ENCODE measurements at regions not wholly inside any gene's neighbourhood (a gene's known extent, or its start where the extent isn't known, plus 50 kb on each side); places are given as distances from the start of the nearest gene placed in this dataset.

GRCh38 chr12:92244036-92244435, 98.4 kb upstream of the BTG1 start:
- H3K27ac ChIP-seq = peak overlapping the region in 1 of 3 donors; percentile 56
- DNase-seq = no peak

DNA sequence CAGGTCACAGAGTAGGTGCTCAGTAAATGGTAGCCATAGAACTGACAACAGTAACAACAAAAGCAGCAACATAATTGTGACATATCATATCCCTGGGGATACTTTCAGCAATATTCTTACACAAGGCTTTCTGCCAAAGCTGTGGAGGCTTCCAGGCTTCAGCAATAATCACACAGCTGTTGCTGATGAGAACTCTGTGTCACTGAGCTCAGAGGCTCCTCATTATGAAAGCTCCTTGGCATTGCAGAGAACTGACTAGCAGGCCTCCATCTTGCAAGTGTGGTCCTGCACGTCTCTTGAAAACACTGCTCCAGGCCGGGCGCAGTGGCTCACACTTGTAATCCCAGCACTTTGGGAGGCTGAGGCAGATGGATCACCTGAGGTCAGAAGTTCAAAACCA, 97.3 kb upstream of the BTG1 start:
- TF ChIP-seq, protein P1, sequence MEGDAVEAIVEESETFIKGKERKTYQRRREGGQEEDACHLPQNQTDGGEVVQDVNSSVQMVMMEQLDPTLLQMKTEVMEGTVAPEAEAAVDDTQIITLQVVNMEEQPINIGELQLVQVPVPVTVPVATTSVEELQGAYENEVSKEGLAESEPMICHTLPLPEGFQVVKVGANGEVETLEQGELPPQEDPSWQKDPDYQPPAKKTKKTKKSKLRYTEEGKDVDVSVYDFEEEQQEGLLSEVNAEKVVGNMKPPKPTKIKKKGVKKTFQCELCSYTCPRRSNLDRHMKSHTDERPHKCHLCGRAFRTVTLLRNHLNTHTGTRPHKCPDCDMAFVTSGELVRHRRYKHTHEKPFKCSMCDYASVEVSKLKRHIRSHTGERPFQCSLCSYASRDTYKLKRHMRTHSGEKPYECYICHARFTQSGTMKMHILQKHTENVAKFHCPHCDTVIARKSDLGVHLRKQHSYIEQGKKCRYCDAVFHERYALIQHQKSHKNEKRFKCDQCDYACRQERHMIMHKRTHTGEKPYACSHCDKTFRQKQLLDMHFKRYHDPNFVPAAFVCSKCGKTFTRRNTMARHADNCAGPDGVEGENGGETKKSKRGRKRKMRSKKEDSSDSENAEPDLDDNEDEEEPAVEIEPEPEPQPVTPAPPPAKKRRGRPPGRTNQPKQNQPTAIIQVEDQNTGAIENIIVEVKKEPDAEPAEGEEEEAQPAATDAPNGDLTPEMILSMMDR (IDR thresholded peaks at IDR 0.05) = no peak
- intact Hi-C loops (cut with DNase I) = no loop called here
- H3K27me3 ChIP-seq = no peaks in the 10 kb centered on the region
- DNase-seq = no peak
- H3K27ac ChIP-seq = peak overlapping the region in 1 of 3 donors; percentile 56
- WGBS, 2 donors = 92 to 100% methylated on average over 3 of the region's 3 CpGs
- H3K36me3 ChIP-seq = no peaks in the 10 kb centered on the region
- no peaks in the 10 kb centered on the region for H3K4me1 ChIP-seq
- no peak overlapping the region for H3K4me3 ChIP-seq (replicated peaks in 1 of 3)
- no peaks in the 10 kb centered on the region for H3K9me3 ChIP-seq

More at GRCh38 chr12:92244036-92244435, 98.4 kb upstream of the BTG1 start:
- Histone ChIP-seq H3K4me3 (replicated peaks in 1 of 3) (no peak overlapping the region), H3K4me1 (no peaks in the 10 kb centered on the region), H3K27me3 (no peaks in the 10 kb centered on the region), H3K36me3 (no peaks in the 10 kb centered on the region), H3K9me3 (no peaks in the 10 kb centered on the region)
- 66 to 72% methylated on average over 3 of the region's 3 CpGs for WGBS, 2 donors
- TF ChIP-seq, protein P1 (IDR thresholded peaks at IDR 0.05) = no peak
- no peak for TF ChIP-seq POLR2A (IDR thresholded peaks at IDR 0.05)
- intact Hi-C loops (cut with DNase I) = no loop called here

- Histone ChIP-seq H3K4me3 (replicated peaks in 1 of 3) (no peak overlapping the region), H3K36me3 (no peaks in the 10 kb centered on the region), H3K27ac (no peak overlapping the region), H3K27me3 (no peaks in the 10 kb centered on the region), H3K4me1 (no peaks in the 10 kb centered on the region), H3K9me3 (no peaks in the 10 kb centered on the region)
- 95% methylated on average over 6 of the region's 6 CpGs for WGBS, 2 donors
- TF ChIP-seq, protein P1 (IDR thresholded peaks at IDR 0.05) = no peak
- no peak for TF ChIP-seq POLR2A (IDR thresholded peaks at IDR 0.05)
- intact Hi-C loops (cut with DNase I) = no loop called here
- DNase-seq = no peak
Observed at GRCh38 chr12:92237762-92238523, 92.3 kb upstream of the BTG1 start.

- no peak for DNase-seq
- H3K9me3 ChIP-seq = no peaks in the 10 kb centered on the region
- 94 to 98% methylated on average over 1 of the region's 1 CpG for WGBS, 2 donors
- no peaks in the 10 kb centered on the region for H3K27me3 ChIP-seq
- no peaks in the 10 kb centered on the region for H3K4me1 ChIP-seq
- H3K27ac ChIP-seq = no peak overlapping the region
- no peaks in the 10 kb centered on the region for H3K36me3 ChIP-seq
- intact Hi-C loops (cut with DNase I) = no loop called here
- H3K4me3 ChIP-seq (replicated peaks in 1 of 3) = no peak overlapping the region
- TF ChIP-seq, protein P1 (IDR thresholded peaks at IDR 0.05) = no peak
- TF ChIP-seq POLR2A (IDR thresholded peaks at IDR 0.05) = no peak
Observed at GRCh38 chr12:92237262-92237661, 91.6 kb upstream of the BTG1 start.

DNA sequence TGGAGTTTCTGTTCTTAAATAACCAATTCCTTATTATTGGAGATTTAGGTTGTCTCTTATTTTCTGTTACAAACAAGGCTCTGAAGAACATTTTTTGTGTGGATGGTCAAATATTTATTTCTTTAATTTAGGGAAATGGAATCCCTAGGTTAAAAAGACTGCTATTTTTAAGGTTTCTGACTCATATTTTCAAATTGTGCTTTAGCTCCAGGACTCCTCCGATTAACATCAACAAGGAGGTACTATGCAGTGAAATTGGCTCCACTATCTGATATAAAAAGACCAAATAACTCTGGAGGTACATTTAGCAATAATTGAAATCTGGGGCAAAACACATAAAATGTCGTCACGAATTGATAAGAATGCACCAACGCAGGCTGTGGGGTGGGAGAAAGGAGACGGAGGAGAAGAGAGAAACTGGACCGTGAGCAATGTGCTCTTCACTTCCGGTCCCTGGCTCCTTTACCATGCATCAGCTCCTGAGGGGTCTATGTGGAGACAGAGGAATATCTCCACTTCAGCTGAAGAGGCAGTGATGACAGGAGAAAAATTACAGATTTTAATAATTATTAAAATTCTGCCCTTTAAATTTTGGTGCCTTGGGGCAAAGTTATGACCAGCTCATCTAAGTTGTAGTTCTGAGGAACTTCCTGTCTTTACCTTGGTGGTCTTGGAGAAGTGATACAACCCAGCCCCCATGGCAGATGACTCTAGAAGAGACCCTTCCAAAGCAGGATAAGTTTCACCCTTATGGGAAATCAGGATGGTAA, 90.2 kb upstream of the BTG1 start:
- H3K27ac ChIP-seq = no peak overlapping the region
- no peak for DNase-seq
- H3K27me3 ChIP-seq = no peaks in the 10 kb centered on the region
- H3K4me1 ChIP-seq = no peaks in the 10 kb centered on the region
- intact Hi-C loops (cut with DNase I) = no loop called here
- 95 to 97% methylated on average over 7 of the region's 7 CpGs for WGBS, 2 donors
- H3K36me3 ChIP-seq = no peaks in the 10 kb centered on the region
- no peak overlapping the region for H3K4me3 ChIP-seq (replicated peaks in 1 of 3)
- no peaks in the 10 kb centered on the region for H3K9me3 ChIP-seq
- TF ChIP-seq, protein P1 (IDR thresholded peaks at IDR 0.05) = no peak
- TF ChIP-seq POLR2A (IDR thresholded peaks at IDR 0.05) = no peak

Data from thyroid gland (tissue), 4 donors.